Esophagus squamous epithelium (tissue), 5 donors: ENCODE measurements at regions not wholly inside any gene's neighbourhood (a gene's known extent, or its start where the extent isn't known, plus 50 kb on each side); places are given as distances from the start of the nearest gene placed in this dataset.

ENCODE experiments used
- DNase-seq: peaks from one replicate; lab custom pipeline; 2025; lab: John Stamatoyannopoulos, UW
- H3K27ac ChIP-seq, 4 donors: fragments of 200-600 bp; sonication (generic); one replicate each; pipeline ENCODE4 v1.5.1; 2016 to 2019; ENCODE audit warnings: mild to moderate bottlenecking in 1 of 4
- H3K27me3 ChIP-seq, 4 donors: fragments of 200-600 bp; sonication (generic); 1 replicate in 3 of 4; 2 replicates in 1 of 4; pipeline versions ENCODE4 v1.5.1 to v1.6.0; 2017 to 2021; ENCODE audit warnings: antibody characterized with exemption in 1 of 4
- H3K36me3 ChIP-seq, 3 donors: fragments of 200-600 bp; sonication (generic); one replicate each; pipeline ENCODE4 v1.5.1; 2016 to 2019
- H3K4me1 ChIP-seq, 3 donors: fragments of 200-600 bp; sonication (generic); one replicate each; pipeline ENCODE4 v1.5.1; 2017 to 2019
- H3K4me3 ChIP-seq, 4 donors: fragments of 200-600 bp; sonication (generic); 1 replicate in 3 of 4; 2 replicates in 1 of 4; pipeline ENCODE4 v1.5.1; 2016 to 2019; ENCODE audit warnings: mild to moderate bottlenecking in 2 of 4, moderate library complexity in 1 of 4
- H3K9me3 ChIP-seq, 3 donors: fragments of 200-600 bp; sonication (generic); one replicate each; pipeline ENCODE4 v1.5.1; 2016 to 2019
- POLR2A ChIP-seq, 4 donors: fragments of 450-650 bp; IDR thresholded peaks; one replicate each; pipeline ENCODE4 v1.6.1; 2017; ENCODE audit warnings: antibody characterized with exemption in 4 of 4, mild to moderate bottlenecking in 4 of 4, moderate library complexity in 3 of 4
- WGBS, 2 donors: methylation state at CpG; one replicate each; pipeline ENCODE4 v1.1.5; 2018; 5-methylcytosine and 5-hydroxymethylcytosine counted together
- intact Hi-C: fragments of 100-400 bp; cut with DNase I; formaldehyde crosslinking; loops from one replicate; pipeline ENCODE4 v1.15.0; 2022
- TF ChIP-seq, protein P1 (sequence below), 6 experiments: fragments of 450-650 bp in 4 of 6; fragments of 200-600 bp in 2 of 6; sonication (generic) in 2 of 6; IDR thresholded peaks; one replicate each; pipeline ENCODE4 v1.5.1; 2016 to 2019; ENCODE audit warnings: antibody characterized with exemption in 6 of 6, mild to moderate bottlenecking in 4 of 6, moderate library complexity in 4 of 6
- donor health status: DM: yes; HTN: yes; CAD: no.

DNA sequence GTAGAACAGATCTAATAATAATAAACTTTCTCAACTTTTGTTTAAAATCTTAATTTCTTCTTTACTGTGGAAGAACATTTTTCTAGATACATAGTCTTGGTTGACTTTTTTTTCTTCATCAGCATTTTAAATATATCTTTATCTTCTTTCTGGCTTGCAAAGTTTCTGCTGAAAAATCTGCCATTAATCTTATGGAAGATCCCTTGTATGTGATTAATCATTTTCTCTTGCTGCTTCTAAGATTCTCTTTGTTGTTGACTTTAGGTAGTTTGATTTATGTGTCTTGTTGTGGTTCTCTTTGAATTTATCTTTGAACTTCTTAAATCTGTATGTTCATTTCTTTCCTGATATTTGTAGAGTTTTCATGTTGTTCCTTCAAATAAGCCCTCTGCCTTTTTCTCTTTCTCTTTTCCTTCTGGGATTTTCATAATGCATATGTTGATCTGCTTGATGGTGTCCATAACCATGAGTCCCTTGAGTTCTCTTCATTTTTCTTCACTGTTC lies 657.6 kb upstream of the CXADR start:
- Histone ChIP-seq H3K27ac (no peak overlapping the region), H3K36me3 (no peaks in the 10 kb centered on the region), H3K4me3 (no peak overlapping the region), H3K27me3 (no peaks in the 10 kb centered on the region), H3K4me1 (no peaks in the 10 kb centered on the region), H3K9me3 (peaks cover 0 to 6% (median 0%) of the 10 kb centered on the region in 3 donors)
- no peak for DNase-seq
- no peak for TF ChIP-seq POLR2A (IDR thresholded peaks at IDR 0.05)
- TF ChIP-seq, protein P1, sequence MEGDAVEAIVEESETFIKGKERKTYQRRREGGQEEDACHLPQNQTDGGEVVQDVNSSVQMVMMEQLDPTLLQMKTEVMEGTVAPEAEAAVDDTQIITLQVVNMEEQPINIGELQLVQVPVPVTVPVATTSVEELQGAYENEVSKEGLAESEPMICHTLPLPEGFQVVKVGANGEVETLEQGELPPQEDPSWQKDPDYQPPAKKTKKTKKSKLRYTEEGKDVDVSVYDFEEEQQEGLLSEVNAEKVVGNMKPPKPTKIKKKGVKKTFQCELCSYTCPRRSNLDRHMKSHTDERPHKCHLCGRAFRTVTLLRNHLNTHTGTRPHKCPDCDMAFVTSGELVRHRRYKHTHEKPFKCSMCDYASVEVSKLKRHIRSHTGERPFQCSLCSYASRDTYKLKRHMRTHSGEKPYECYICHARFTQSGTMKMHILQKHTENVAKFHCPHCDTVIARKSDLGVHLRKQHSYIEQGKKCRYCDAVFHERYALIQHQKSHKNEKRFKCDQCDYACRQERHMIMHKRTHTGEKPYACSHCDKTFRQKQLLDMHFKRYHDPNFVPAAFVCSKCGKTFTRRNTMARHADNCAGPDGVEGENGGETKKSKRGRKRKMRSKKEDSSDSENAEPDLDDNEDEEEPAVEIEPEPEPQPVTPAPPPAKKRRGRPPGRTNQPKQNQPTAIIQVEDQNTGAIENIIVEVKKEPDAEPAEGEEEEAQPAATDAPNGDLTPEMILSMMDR (IDR thresholded peaks at IDR 0.05): no peak
- intact Hi-C loops: no loop called here

DNA sequence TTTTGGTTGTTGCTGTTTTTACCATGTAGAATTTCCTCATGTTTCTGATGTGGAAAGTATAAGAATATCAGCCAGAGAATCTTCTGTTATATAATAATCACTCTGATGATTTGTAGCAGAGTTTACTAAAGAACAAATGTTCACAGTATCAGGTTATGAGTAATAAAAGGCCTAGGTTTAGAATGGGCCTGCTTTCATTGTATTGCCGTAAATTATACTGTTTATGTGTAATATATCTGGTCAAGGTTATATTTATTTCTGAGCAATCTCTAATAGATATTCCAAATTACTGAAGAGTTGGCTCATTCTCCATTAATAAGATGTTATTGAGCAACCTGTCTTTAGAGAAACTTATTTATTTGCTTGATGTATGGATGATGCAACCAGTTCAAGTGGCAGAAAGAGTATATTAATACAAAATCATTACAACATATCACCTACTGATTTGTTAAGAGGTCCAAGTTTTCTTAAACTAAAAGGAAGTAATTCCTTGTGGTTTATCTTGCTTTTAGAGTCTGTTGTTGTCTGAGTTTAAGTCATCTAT lies 649.4 kb upstream of the CXADR start:
- WGBS, 2 donors: 55 to 86% methylated on average over 1 of the region's 1 CpG

GRCh38 chr21:16863908-16864307 lies 648.9 kb upstream of the CXADR start:
- WGBS, 2 donors: 74 to 84% methylated on average over 4 of the region's 4 CpGs
- Histone ChIP-seq H3K4me1 (no peaks in the 10 kb centered on the region), H3K9me3 (no peaks in the 10 kb centered on the region), H3K36me3 (no peaks in the 10 kb centered on the region), H3K27me3 (no peaks in the 10 kb centered on the region), H3K27ac (no peak overlapping the region), H3K4me3 (no peak overlapping the region)
- intact Hi-C loops: no loop called here
- TF ChIP-seq, protein P1 (IDR thresholded peaks at IDR 0.05): no peak
- no peak for TF ChIP-seq POLR2A (IDR thresholded peaks at IDR 0.05)
- DNase-seq: no peak

More for the DNA sequence above, 649.4 kb upstream of the CXADR start:
- Histone ChIP-seq H3K4me3 (no peak overlapping the region), H3K27ac (no peak overlapping the region), H3K9me3 (no peaks in the 10 kb centered on the region), H3K4me1 (no peaks in the 10 kb centered on the region), H3K27me3 (no peaks in the 10 kb centered on the region), H3K36me3 (no peaks in the 10 kb centered on the region)
- TF ChIP-seq POLR2A (IDR thresholded peaks at IDR 0.05): no peak
- TF ChIP-seq, protein P1 (IDR thresholded peaks at IDR 0.05): no peak
- intact Hi-C loops: no loop called here
- DNase-seq: no peak

GRCh38 chr21:16865632-16866031 lies 647.2 kb upstream of the CXADR start:
- H3K36me3 ChIP-seq: no peaks in the 10 kb centered on the region
- DNase-seq: no peak

GRCh38 chr21:16866851-16867250 lies 646.0 kb upstream of the CXADR start:
- Histone ChIP-seq H3K4me1 (no peaks in the 10 kb centered on the region), H3K27ac (no peak overlapping the region), H3K4me3 (no peak overlapping the region), H3K36me3 (no peaks in the 10 kb centered on the region), H3K9me3 (no peaks in the 10 kb centered on the region), H3K27me3 (no peaks in the 10 kb centered on the region)
- TF ChIP-seq, protein P1 (IDR thresholded peaks at IDR 0.05): no peak
- TF ChIP-seq POLR2A (IDR thresholded peaks at IDR 0.05): no peak
- intact Hi-C loops: no loop called here
- no peak for DNase-seq
- WGBS, 2 donors: 90 to 98% methylated on average over 4 of the region's 4 CpGs

More at GRCh38 chr21:16865632-16866031, 647.2 kb upstream of the CXADR start:
- Histone ChIP-seq H3K4me1 (no peaks in the 10 kb centered on the region), H3K27me3 (no peaks in the 10 kb centered on the region), H3K27ac (no peak overlapping the region), H3K4me3 (no peak overlapping the region), H3K9me3 (no peaks in the 10 kb centered on the region)
- TF ChIP-seq, protein P1 (IDR thresholded peaks at IDR 0.05): no peak
- TF ChIP-seq POLR2A (IDR thresholded peaks at IDR 0.05): no peak
- intact Hi-C loops: no loop called here
